ENCODE measurements at regions not wholly inside any gene's neighbourhood (a gene's known extent, or its start where the extent isn't known, plus 50 kb on each side); places are given as distances from the start of the nearest gene placed in this dataset.

- no peaks in the 10 kb centered on the region for H3K27me3 ChIP-seq (ENCODE audit: insufficient read depth in 3 of 3, low read length in 2 of 3)
- WGBS, 3 donors = 75 to 83% (median 76%) methylated on average over 2 of the region's 2 CpGs
- no peak for TF ChIP-seq CTCF (IDR thresholded peaks at IDR 0.05)
- intact Hi-C loops (cut with DNase I) = no loop called here
- no peaks in the 10 kb centered on the region for H3K4me1 ChIP-seq
- ATAC-seq (no peak), DNase-seq (no peak)
- H3K36me3 ChIP-seq (ENCODE audit: insufficient read depth in 1 of 2, low read depth in 1 of 2) = no peaks in the 10 kb centered on the region
- H3K27ac ChIP-seq = no peak overlapping the region
- H3K9me3 ChIP-seq = no peaks in the 10 kb centered on the region
- no peak overlapping the region for H3K4me3 ChIP-seq
Measured at GRCh38 chr4:187321711-187322110, 598.1 kb upstream of the FAT1 start.

GRCh38 chr4:187332141-187332540 is 608.5 kb upstream of the FAT1 start:
- H3K4me1 ChIP-seq = no peaks in the 10 kb centered on the region
- intact Hi-C loops (cut with DNase I) = no loop called here
- DNase-seq (no peak), ATAC-seq (no peak)
- TF ChIP-seq CTCF (IDR thresholded peaks at IDR 0.05) = no peak
- WGBS, 3 donors = 89 to 94% (median 89%) methylated on average over 7 of the region's 7 CpGs
- H3K4me3 ChIP-seq = no peak overlapping the region
- H3K27ac ChIP-seq = no peak overlapping the region
- H3K27me3 ChIP-seq (ENCODE audit: insufficient read depth in 3 of 3, low read length in 2 of 3) = no peaks in the 10 kb centered on the region
- no peaks in the 10 kb centered on the region for H3K9me3 ChIP-seq
- no peaks in the 10 kb centered on the region for H3K36me3 ChIP-seq (ENCODE audit: insufficient read depth in 1 of 2, low read depth in 1 of 2)

GRCh38 chr4:187333151-187333550 is 609.5 kb upstream of the FAT1 start:
- DNase-seq = no peak
- TF ChIP-seq CTCF (IDR thresholded peaks at IDR 0.05) = no peak
- H3K27ac ChIP-seq = no peak overlapping the region
- H3K4me3 ChIP-seq = no peak overlapping the region
- 89 to 91% (median 90%) methylated on average over 4 of the region's 4 CpGs for WGBS, 3 donors
- no peaks in the 10 kb centered on the region for H3K9me3 ChIP-seq
- no peaks in the 10 kb centered on the region for H3K27me3 ChIP-seq (ENCODE audit: insufficient read depth in 3 of 3, low read length in 2 of 3)
- ATAC-seq = no peak
- H3K36me3 ChIP-seq (ENCODE audit: insufficient read depth in 1 of 2, low read depth in 1 of 2) = no peaks in the 10 kb centered on the region
- intact Hi-C loops (cut with DNase I) = no loop called here
- H3K4me1 ChIP-seq = no peaks in the 10 kb centered on the region

- no peak overlapping the region for H3K4me3 ChIP-seq
- ATAC-seq = no peak
- H3K36me3 ChIP-seq (ENCODE audit: insufficient read depth in 1 of 2, low read depth in 1 of 2) = no peaks in the 10 kb centered on the region
- intact Hi-C loops (cut with DNase I) = no loop called here
- H3K4me1 ChIP-seq = no peaks in the 10 kb centered on the region
- no peak for TF ChIP-seq CTCF (IDR thresholded peaks at IDR 0.05)
- H3K27ac ChIP-seq = no peak overlapping the region
- no peaks in the 10 kb centered on the region for H3K27me3 ChIP-seq (ENCODE audit: insufficient read depth in 3 of 3, low read length in 2 of 3)
- 90 to 93% (median 91%) methylated on average over 13 of the region's 13 CpGs for WGBS, 3 donors
- DNase-seq = no peak
- no peaks in the 10 kb centered on the region for H3K9me3 ChIP-seq
Measured at GRCh38 chr4:187335339-187335738, 611.7 kb upstream of the FAT1 start.

- Histone ChIP-seq H3K27ac (no peak overlapping the region), H3K9me3 (no peaks in the 10 kb centered on the region), H3K36me3 (ENCODE audit: insufficient read depth in 1 of 2, low read depth in 1 of 2) (no peaks in the 10 kb centered on the region), H3K4me3 (no peak overlapping the region), H3K27me3 (ENCODE audit: insufficient read depth in 3 of 3, low read length in 2 of 3) (no peaks in the 10 kb centered on the region), H3K4me1 (no peaks in the 10 kb centered on the region)
- 52 to 63% (median 53%) methylated on average over 3 of the region's 3 CpGs for WGBS, 3 donors
- intact Hi-C loops (cut with DNase I) = no loop called here
- DNase-seq (no peak), ATAC-seq (no peak)
- no peak for TF ChIP-seq CTCF (IDR thresholded peaks at IDR 0.05)
Measured at GRCh38 chr4:187354740-187355139, 631.1 kb upstream of the FAT1 start.

All from psoas muscle (tissue), 7 donors.